HCT116 (cell line): ENCODE measurements at regions not wholly inside any gene's neighbourhood (a gene's known extent, or its start where the extent isn't known, plus 50 kb on each side); places are given as distances from the start of the nearest gene placed in this dataset.

ENCODE experiments used
- ATAC-seq: fragments of 200-7000 bp; cut with Tn5 transposase; 2 replicates; pipeline ENCODE4 v1.9.1; 2020; ENCODE audit warnings: mild to moderate bottlenecking, moderate library complexity
- BruUV-seq: library from RNA; stranded (reverse); fragments of 400-500 nt; replicated peaks from 2 replicates; lab custom pipeline; 2021; lab: Mats Ljungman, UMichigan
- CTCF ChIA-PET: fragments of 300-600 bp; sonication (Branson Sonifier 250); formaldehyde crosslinking; loops from one replicate; lab custom pipeline; 2021; ENCODE audit warnings: antibody characterized with exemption; lab: Charles Lee
- POLR2A ChIA-PET: fragments of 300-600, 350-600 bp; sonication (Branson Sonifier 250); formaldehyde crosslinking; loops from one replicate; lab custom pipeline; 2021; ENCODE audit warnings: antibody characterized with exemption; lab: Charles Lee
- RAD21 ChIA-PET, 2 experiments: fragments of 300-600 bp; sonication (Branson Sonifier 250); formaldehyde crosslinking; loops; one replicate each; lab custom pipeline; 2023; ENCODE audit warnings: low total read pairs in 2 of 2; ENCODE audit not compliant: uncharacterized antibody in 2 of 2, unreplicated experiment in 2 of 2, low non-redundant PET in 1 of 2; lab: Charles Lee
- DNase-seq: peaks from one replicate; pipeline ENCODE4 v3.0.0-alpha.2; 2010; ENCODE audit warnings: low read depth, low spot score
- H2AFZ ChIP-seq: fragments of 200-600 bp; shearing (Covaris generic), sonication (generic); 2 replicates; pipeline ENCODE4 v1.6.1; 2017; ENCODE audit warnings: low read depth, mixed run types, mixed read lengths, antibody characterized with exemption, low read length; ENCODE audit not compliant: poor library complexity, severe bottlenecking
- H3K27ac ChIP-seq: 2 replicates; pipeline ENCODE4 v1.5.1; 2012; ENCODE audit warnings: low read depth, low read length
- H3K27me3 ChIP-seq: fragments of 200-600 bp; sonication (generic); 2 replicates; pipeline ENCODE4 v1.6.1; 2016; ENCODE audit warnings: mixed run types, low read length, mixed read lengths; ENCODE audit not compliant: insufficient read depth
- H3K36me3 ChIP-seq, 2 experiments: fragments of 200-500 bp in 1 of 2; fragments of 200-600 bp in 1 of 2; sonication (Bioruptor generic) in 1 of 2; sonication (generic) in 1 of 2; 2 replicates each; pipeline versions ENCODE4 v1.5.1 to v1.6.1; 2014 to 2016; ENCODE audit warnings: low read length in 2 of 2, inconsistent platforms in 1 of 2, mixed read lengths in 1 of 2, mixed run types in 1 of 2; ENCODE audit not compliant: insufficient read depth in 2 of 2, control insufficient read depth in 1 of 2
- H3K4me1 ChIP-seq, 2 experiments: fragments of 200-600 bp in 1 of 2; sonication (generic) in 1 of 2; 2 replicates each; pipeline versions ENCODE4 v1.5.1 to v1.6.1; 2012 to 2017; ENCODE audit warnings: low read length in 2 of 2, inconsistent platforms in 1 of 2, mild to moderate bottlenecking in 1 of 2, mixed read lengths in 1 of 2, mixed run types in 1 of 2, moderate library complexity in 1 of 2; ENCODE audit not compliant: insufficient read depth in 2 of 2, control insufficient read depth in 1 of 2
- H3K4me2 ChIP-seq: fragments of 200-600 bp; sonication (generic); 2 replicates; pipeline ENCODE4 v1.6.1; 2017; ENCODE audit warnings: mixed run types, low read length, mixed read lengths
- H3K4me3 ChIP-seq, 2 experiments: fragments of 200-600 bp in 1 of 2; sonication (generic) in 1 of 2; replicated peaks in 1 of 2; 2 replicates each; pipeline ENCODE4 v1.5.1; 2011 to 2016; ENCODE audit warnings: low read length in 2 of 2, control low read depth in 1 of 2, low read depth in 1 of 2, mild to moderate bottlenecking in 1 of 2, mixed read lengths in 1 of 2, mixed run types in 1 of 2
- H3K79me2 ChIP-seq: fragments of 200-600 bp; sonication (generic); 2 replicates; pipeline ENCODE4 v1.6.1; 2017; ENCODE audit warnings: mild to moderate bottlenecking, mixed run types, low read length, moderate library complexity, mixed read lengths; ENCODE audit not compliant: insufficient read depth
- H3K9ac ChIP-seq: fragments of 200-600 bp; sonication (generic); 2 replicates; pipeline ENCODE4 v1.6.1; 2016; ENCODE audit warnings: low read length, mixed read lengths
- H3K9me2 ChIP-seq: fragments of 200-600 bp; sonication (generic), shearing (Covaris generic); 2 replicates; pipeline ENCODE4 v1.6.1; 2017; ENCODE audit warnings: mixed run types, mild to moderate bottlenecking, moderate library complexity; ENCODE audit not compliant: insufficient read depth
- H3K9me3 ChIP-seq, 2 experiments: fragments of 200-500 bp in 1 of 2; fragments of 200-600 bp in 1 of 2; sonication (Bioruptor generic) in 1 of 2; sonication (generic) in 1 of 2; 2 replicates each; pipeline ENCODE4 v1.6.1; 2014 to 2017; ENCODE audit warnings: low read length in 2 of 2, mixed read lengths in 2 of 2, inconsistent platforms in 1 of 2, low read depth in 1 of 2, mild to moderate bottlenecking in 1 of 2, mixed run types in 1 of 2, moderate library complexity in 1 of 2; ENCODE audit not compliant: control insufficient read depth in 1 of 2, insufficient read depth in 1 of 2
- H4K20me1 ChIP-seq: fragments of 200-600 bp; sonication (generic), shearing (Covaris generic); 2 replicates; pipeline ENCODE4 v1.6.1; 2017; ENCODE audit warnings: mixed run types, mild to moderate bottlenecking, moderate library complexity; ENCODE audit not compliant: insufficient read depth
- CBX3 ChIP-seq: IDR thresholded peaks from 2 replicates; pipeline ENCODE4 v1.6.1; 2012; ENCODE audit warnings: low read depth
- EGR1 ChIP-seq: IDR thresholded peaks from 2 replicates; pipeline ENCODE4 v1.6.1; 2012; ENCODE audit warnings: low read depth
- JUND ChIP-seq: IDR thresholded peaks from 2 replicates; pipeline ENCODE4 v1.6.1; 2012
- POLR2A ChIP-seq: IDR thresholded peaks from 2 replicates; pipeline ENCODE4 v1.7.0; 2011; ENCODE audit warnings: borderline replicate concordance; ENCODE audit not compliant: insufficient read depth, insufficient read length; ENCODE audit errors: extremely low read depth
- intact Hi-C: fragments of 100-400 bp; cut with micrococcal nuclease; formaldehyde crosslinking; loops from 2 replicates; pipeline ENCODE4 v1.10.0; 2022
- TF ChIP-seq, protein P1 (sequence below): IDR thresholded peaks from 2 replicates; pipeline ENCODE4 v1.6.1; 2011; ENCODE audit warnings: mild to moderate bottlenecking, low read length, moderate library complexity; ENCODE audit not compliant: insufficient replicate concordance; ENCODE audit errors: extremely low read depth
- TF ChIP-seq, protein P2 (sequence below): IDR thresholded peaks from 2 replicates; pipeline ENCODE4 v1.6.1; 2012; ENCODE audit warnings: low read depth

DNA sequence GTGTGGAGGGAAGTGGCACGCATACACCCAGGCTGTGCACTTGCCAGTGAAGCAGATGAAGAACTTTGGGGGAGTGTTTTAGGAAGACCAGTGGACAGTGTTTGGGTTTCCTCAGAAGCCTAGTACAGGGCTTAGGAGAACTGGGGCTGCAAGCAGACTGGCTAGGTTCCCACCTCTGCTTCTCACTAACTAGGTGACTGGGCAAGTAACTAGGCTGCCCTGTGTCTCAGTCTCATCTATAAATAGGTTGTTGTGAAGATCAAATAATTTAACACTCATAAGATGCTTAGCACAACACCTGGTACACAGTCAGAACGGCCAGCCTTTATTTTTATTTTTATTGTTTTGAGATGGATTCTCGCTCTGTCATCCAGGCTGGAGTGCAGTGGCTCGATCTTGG is 312.1 kb downstream of the CDH26 start:
- no peak for DNase-seq
- H3K9me2 ChIP-seq, result no peaks in the 10 kb centered on the region
- ChIA-PET RAD21 (no interaction called here), POLR2A (no interaction called here)
- H3K4me1 ChIP-seq, result no peaks in the 10 kb centered on the region
- no TSS peak for BruUV-seq
- intact Hi-C loops, result no loop called here
- no peak for ATAC-seq
- no peaks in the 10 kb centered on the region for H4K20me1 ChIP-seq
- H3K36me3 ChIP-seq, result no peaks in the 10 kb centered on the region
- TF ChIP-seq EGR1 (no peak), CBX3 (no peak), POLR2A (no peak), JUND (no peak)
- TF ChIP-seq, protein P1, sequence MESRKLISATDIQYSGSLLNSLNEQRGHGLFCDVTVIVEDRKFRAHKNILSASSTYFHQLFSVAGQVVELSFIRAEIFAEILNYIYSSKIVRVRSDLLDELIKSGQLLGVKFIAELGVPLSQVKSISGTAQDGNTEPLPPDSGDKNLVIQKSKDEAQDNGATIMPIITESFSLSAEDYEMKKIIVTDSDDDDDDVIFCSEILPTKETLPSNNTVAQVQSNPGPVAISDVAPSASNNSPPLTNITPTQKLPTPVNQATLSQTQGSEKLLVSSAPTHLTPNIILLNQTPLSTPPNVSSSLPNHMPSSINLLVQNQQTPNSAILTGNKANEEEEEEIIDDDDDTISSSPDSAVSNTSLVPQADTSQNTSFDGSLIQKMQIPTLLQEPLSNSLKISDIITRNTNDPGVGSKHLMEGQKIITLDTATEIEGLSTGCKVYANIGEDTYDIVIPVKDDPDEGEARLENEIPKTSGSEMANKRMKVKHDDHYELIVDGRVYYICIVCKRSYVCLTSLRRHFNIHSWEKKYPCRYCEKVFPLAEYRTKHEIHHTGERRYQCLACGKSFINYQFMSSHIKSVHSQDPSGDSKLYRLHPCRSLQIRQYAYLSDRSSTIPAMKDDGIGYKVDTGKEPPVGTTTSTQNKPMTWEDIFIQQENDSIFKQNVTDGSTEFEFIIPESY, result no peak
- TF ChIP-seq, protein P2, sequence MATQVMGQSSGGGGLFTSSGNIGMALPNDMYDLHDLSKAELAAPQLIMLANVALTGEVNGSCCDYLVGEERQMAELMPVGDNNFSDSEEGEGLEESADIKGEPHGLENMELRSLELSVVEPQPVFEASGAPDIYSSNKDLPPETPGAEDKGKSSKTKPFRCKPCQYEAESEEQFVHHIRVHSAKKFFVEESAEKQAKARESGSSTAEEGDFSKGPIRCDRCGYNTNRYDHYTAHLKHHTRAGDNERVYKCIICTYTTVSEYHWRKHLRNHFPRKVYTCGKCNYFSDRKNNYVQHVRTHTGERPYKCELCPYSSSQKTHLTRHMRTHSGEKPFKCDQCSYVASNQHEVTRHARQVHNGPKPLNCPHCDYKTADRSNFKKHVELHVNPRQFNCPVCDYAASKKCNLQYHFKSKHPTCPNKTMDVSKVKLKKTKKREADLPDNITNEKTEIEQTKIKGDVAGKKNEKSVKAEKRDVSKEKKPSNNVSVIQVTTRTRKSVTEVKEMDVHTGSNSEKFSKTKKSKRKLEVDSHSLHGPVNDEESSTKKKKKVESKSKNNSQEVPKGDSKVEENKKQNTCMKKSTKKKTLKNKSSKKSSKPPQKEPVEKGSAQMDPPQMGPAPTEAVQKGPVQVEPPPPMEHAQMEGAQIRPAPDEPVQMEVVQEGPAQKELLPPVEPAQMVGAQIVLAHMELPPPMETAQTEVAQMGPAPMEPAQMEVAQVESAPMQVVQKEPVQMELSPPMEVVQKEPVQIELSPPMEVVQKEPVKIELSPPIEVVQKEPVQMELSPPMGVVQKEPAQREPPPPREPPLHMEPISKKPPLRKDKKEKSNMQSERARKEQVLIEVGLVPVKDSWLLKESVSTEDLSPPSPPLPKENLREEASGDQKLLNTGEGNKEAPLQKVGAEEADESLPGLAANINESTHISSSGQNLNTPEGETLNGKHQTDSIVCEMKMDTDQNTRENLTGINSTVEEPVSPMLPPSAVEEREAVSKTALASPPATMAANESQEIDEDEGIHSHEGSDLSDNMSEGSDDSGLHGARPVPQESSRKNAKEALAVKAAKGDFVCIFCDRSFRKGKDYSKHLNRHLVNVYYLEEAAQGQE, result no peak
- TF ChIP-seq, all 23 proteins: peak for 0
- H3K9me3 ChIP-seq, result peaks cover 0 to 17% of the 10 kb centered on the region in 2 experiments; a peak in 1 of 4 replicates
- no peaks in the 10 kb centered on the region for H3K27me3 ChIP-seq
- no peak overlapping the region for H3K4me3 ChIP-seq
- H3K79me2 ChIP-seq, result no peaks in the 10 kb centered on the region
- no peak overlapping the region for H2AFZ ChIP-seq
- no peak overlapping the region for H3K27ac ChIP-seq
- CTCF ChIA-PET, result no interaction called here
- no peak overlapping the region for H3K4me2 ChIP-seq
- H3K9ac ChIP-seq, result no peak overlapping the region
